ENCODE measurements at regions not wholly inside any gene's neighbourhood (a gene's known extent, or its start where the extent isn't known, plus 50 kb on each side); places are given as distances from the start of the nearest gene placed in this dataset.

DNA sequence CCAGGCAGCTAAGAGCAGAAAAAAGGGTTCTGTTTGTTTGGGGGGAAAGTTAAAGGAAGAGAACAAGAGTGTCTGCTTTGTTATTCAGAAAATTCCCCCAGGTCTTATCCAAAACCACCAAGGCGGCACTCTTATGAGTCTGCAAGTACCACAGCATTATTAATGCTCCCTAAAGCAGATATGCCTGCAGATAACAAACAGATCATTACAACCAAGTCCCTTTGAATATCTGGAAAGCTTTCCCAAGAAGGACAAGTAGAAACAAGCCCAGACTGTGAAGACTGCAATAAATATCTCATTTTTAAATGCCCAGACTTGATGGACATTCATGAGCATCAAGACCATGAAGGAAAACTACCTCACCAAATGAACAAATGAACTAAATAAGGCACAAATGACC lies 278.6 kb upstream of the TMEFF2 start:
- intact Hi-C loops (cut with DNase I; ENCODE audit: low total_unique reads), result no loop called here
- no peak for ATAC-seq
- no peaks in the 10 kb centered on the region for H3K4me1 ChIP-seq
- in situ Hi-C loops (cut with MboI; ENCODE audit: low sequenced_read_pairs in 4 of 4), result no loop called here
- no peaks in the 10 kb centered on the region for H3K36me3 ChIP-seq
- H3K27ac ChIP-seq, result no peak overlapping the region
- no peaks in the 10 kb centered on the region for H3K27me3 ChIP-seq
- no peak for DNase-seq
- H3K4me3 ChIP-seq, result no peak overlapping the region
- TF ChIP-seq, protein P1, sequence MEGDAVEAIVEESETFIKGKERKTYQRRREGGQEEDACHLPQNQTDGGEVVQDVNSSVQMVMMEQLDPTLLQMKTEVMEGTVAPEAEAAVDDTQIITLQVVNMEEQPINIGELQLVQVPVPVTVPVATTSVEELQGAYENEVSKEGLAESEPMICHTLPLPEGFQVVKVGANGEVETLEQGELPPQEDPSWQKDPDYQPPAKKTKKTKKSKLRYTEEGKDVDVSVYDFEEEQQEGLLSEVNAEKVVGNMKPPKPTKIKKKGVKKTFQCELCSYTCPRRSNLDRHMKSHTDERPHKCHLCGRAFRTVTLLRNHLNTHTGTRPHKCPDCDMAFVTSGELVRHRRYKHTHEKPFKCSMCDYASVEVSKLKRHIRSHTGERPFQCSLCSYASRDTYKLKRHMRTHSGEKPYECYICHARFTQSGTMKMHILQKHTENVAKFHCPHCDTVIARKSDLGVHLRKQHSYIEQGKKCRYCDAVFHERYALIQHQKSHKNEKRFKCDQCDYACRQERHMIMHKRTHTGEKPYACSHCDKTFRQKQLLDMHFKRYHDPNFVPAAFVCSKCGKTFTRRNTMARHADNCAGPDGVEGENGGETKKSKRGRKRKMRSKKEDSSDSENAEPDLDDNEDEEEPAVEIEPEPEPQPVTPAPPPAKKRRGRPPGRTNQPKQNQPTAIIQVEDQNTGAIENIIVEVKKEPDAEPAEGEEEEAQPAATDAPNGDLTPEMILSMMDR (IDR thresholded peaks at IDR 0.05 in 4 of 5, conservative IDR thresholded peaks at IDR 0.05 in 1 of 5), result no peak
- no peak for TF ChIP-seq POLR2A (IDR thresholded peaks at IDR 0.05)
- no peaks in the 10 kb centered on the region for H3K9me3 ChIP-seq

DNA sequence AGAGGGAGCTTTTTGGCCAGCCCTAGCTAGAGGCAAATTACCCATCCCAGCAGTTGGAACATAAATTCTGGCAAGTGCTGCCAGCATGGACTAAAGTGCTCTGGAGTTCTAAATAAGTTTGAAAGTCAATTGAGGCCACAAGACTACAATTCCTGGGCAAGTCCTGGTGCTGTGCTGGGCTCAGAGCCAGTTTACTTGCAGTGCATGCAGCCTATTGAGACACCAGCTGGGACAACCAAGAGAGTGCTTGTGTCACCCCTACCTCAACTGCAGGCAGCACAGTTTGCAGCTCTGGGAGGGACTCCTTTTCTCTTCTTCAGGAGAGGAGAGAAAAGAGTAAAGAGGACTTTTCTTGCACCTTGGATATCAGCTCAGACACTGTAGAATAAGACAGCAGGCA lies 277.2 kb upstream of the TMEFF2 start:
- DNase-seq, result no peak
- ATAC-seq, result no peak
- Histone ChIP-seq H3K36me3 (no peaks in the 10 kb centered on the region), H3K4me3 (no peak overlapping the region), H3K4me1 (no peaks in the 10 kb centered on the region), H3K9me3 (no peaks in the 10 kb centered on the region), H3K27ac (no peak overlapping the region), H3K27me3 (no peaks in the 10 kb centered on the region)
- intact Hi-C loops (cut with DNase I; ENCODE audit: low total_unique reads), result no loop called here
- in situ Hi-C loops (cut with MboI; ENCODE audit: low sequenced_read_pairs in 4 of 4), result no loop called here
- TF ChIP-seq, protein P1 (IDR thresholded peaks at IDR 0.05 in 4 of 5, conservative IDR thresholded peaks at IDR 0.05 in 1 of 5), result no peak
- no peak for TF ChIP-seq POLR2A (IDR thresholded peaks at IDR 0.05)

DNA sequence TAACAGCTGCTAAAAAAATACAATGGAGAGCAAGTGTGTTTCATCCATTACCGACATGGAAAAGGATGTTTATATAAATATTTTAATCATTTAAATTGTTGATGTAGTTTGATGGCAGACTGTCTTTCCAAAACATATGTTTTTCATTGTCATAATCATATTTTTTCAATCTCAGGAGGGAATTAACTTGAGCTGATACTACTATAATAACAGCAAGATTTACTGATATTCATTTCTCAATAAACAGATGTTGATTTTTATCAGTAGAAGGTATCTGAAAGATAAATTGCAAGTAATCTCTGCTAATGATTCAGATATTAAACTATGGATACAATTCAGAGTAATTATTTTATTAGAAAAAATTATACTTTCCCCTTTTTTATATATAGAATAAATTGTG lies 274.9 kb upstream of the TMEFF2 start:
- in situ Hi-C loops (cut with MboI; ENCODE audit: low sequenced_read_pairs in 4 of 4) (no loop called here), intact Hi-C loops (cut with DNase I; ENCODE audit: low total_unique reads) (no loop called here)
- Histone ChIP-seq H3K4me1 (no peaks in the 10 kb centered on the region), H3K4me3 (no peak overlapping the region), H3K36me3 (no peaks in the 10 kb centered on the region), H3K27me3 (no peaks in the 10 kb centered on the region), H3K27ac (no peak overlapping the region), H3K9me3 (no peaks in the 10 kb centered on the region)
- no peak for DNase-seq
- TF ChIP-seq, protein P1 (IDR thresholded peaks at IDR 0.05 in 4 of 5, conservative IDR thresholded peaks at IDR 0.05 in 1 of 5), result no peak
- no peak for TF ChIP-seq POLR2A (IDR thresholded peaks at IDR 0.05)
- ATAC-seq, result no peak

DNA sequence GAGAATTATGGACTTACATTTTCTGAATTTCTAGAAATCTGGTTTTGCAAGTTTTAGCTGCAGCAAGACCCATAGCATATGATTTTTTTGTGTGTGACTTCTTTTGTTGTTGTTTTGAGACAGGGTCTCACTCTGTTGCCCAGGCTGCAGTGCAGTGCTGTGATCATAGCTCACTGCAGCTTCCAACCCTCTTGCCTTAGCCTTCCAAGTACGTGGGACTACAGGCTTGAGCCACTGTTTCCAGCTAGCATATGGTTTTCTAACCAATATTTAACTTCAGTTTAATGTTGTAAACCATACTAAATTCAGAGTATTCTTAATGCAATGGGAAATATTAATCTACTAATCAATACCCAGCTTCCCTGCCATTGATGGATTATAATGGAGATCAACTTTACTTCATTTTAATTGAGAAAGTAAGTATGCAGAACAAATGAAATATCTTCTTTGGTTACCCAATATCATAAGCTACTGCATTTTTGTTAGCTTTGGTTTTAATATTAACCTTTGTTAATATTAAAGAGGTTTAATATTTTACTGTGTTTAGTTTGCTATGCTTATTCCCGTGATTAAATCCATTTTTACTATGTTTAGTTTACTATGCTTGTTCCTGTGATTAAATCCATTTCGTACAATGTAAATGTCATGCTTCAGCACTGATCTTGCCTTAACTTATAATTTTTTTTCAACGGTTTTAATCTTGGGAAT lies 273.4 kb upstream of the TMEFF2 start:
- Histone ChIP-seq H3K4me3 (no peak overlapping the region), H3K4me1 (no peaks in the 10 kb centered on the region), H3K27me3 (no peaks in the 10 kb centered on the region), H3K27ac (no peak overlapping the region), H3K36me3 (no peaks in the 10 kb centered on the region), H3K9me3 (no peaks in the 10 kb centered on the region)
- intact Hi-C loops (cut with DNase I; ENCODE audit: low total_unique reads), result no loop called here
- DNase-seq (no peak), ATAC-seq (no peak)
- TF ChIP-seq, protein P1 (IDR thresholded peaks at IDR 0.05 in 4 of 5, conservative IDR thresholded peaks at IDR 0.05 in 1 of 5), result no peak
- no peak for TF ChIP-seq POLR2A (IDR thresholded peaks at IDR 0.05)
- in situ Hi-C loops (cut with MboI; ENCODE audit: low sequenced_read_pairs in 4 of 4), result no loop called here

DNA sequence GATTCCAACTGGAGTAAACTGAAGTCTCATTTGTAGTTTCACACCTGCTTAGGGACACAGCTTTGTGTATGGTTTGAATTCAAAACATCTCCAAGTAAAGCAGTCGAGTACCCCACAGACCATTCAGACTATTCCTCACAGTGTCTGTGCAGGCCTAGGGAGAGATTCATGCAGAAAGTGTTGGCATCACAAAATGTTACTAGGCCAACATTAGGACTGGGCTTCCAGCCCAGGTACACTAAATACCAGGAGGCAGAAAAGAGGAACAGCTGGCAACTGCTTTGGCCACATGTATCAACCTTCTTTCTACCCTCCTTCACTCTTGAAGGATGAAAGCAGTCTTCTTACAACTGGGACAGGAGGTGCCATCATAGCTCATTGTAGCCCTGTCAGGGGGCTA lies 270.4 kb upstream of the TMEFF2 start:
- no peak for ATAC-seq
- Histone ChIP-seq H3K9me3 (no peaks in the 10 kb centered on the region), H3K36me3 (no peaks in the 10 kb centered on the region), H3K27me3 (no peaks in the 10 kb centered on the region), H3K4me1 (no peaks in the 10 kb centered on the region), H3K27ac (no peak overlapping the region), H3K4me3 (no peak overlapping the region)
- no peak for TF ChIP-seq POLR2A (IDR thresholded peaks at IDR 0.05)
- TF ChIP-seq, protein P1 (IDR thresholded peaks at IDR 0.05 in 4 of 5, conservative IDR thresholded peaks at IDR 0.05 in 1 of 5), result no peak
- DNase-seq, result no peak
- intact Hi-C loops (cut with DNase I; ENCODE audit: low total_unique reads) (no loop called here), in situ Hi-C loops (cut with MboI; ENCODE audit: low sequenced_read_pairs in 4 of 4) (no loop called here)
